Panc1 (cell line): ENCODE measurements at regions not wholly inside any gene's neighbourhood (a gene's known extent, or its start where the extent isn't known, plus 50 kb on each side); places are given as distances from the start of the nearest gene placed in this dataset.

Experiments
- ATAC-seq: fragments of 200-7000 bp; cut with Tn5 transposase; 2 replicates; pipeline ENCODE4 v1.9.1; 2020; ENCODE audit warnings: mild to moderate bottlenecking, moderate library complexity
- BruUV-seq: library from RNA; stranded (reverse); fragments of 400-500 nt; replicated peaks from 2 replicates; lab custom pipeline; 2021; lab: Mats Ljungman, UMichigan
- CTCF ChIA-PET: fragments of 300-600 bp; sonication (Branson Sonifier 250); formaldehyde crosslinking; loops from one replicate; lab custom pipeline; 2022; ENCODE audit warnings: antibody characterized with exemption; lab: Charles Lee
- POLR2A ChIA-PET: fragments of 300-600 bp; sonication (Branson Sonifier 250); formaldehyde crosslinking; loops from one replicate; lab custom pipeline; 2022; ENCODE audit warnings: antibody characterized with exemption; lab: Charles Lee
- DNase-seq: peaks from one replicate; pipeline ENCODE4 v3.0.0-alpha.2; 2010; ENCODE audit warnings: low read depth, low spot score
- H3K27ac ChIP-seq: 2 replicates; pipeline ENCODE4 v1.5.1; 2011; ENCODE audit warnings: mild to moderate bottlenecking, low read length, inconsistent platforms
- H3K27me3 ChIP-seq: fragments of 200-500 bp; sonication (Bioruptor generic); 2 replicates; pipeline ENCODE4 v1.6.0; 2014; ENCODE audit warnings: low read length, inconsistent platforms; ENCODE audit not compliant: control insufficient read depth, insufficient read depth
- H3K36me3 ChIP-seq: fragments of 200-500 bp; sonication (Bioruptor generic); 2 replicates; pipeline ENCODE4 v1.5.1; 2014; ENCODE audit warnings: inconsistent platforms, mild to moderate bottlenecking, low read length, moderate library complexity; ENCODE audit not compliant: control insufficient read depth, insufficient read depth
- H3K4me1 ChIP-seq: 2 replicates; pipeline ENCODE4 v1.5.1; 2011; ENCODE audit warnings: inconsistent platforms, mild to moderate bottlenecking, low read length, moderate library complexity; ENCODE audit not compliant: control insufficient read depth, insufficient read depth
- H3K4me3 ChIP-seq, 2 experiments: 2 replicates each; pipeline ENCODE4 v1.5.1; 2011 to 2012; ENCODE audit warnings: low read depth in 2 of 2, low read length in 2 of 2, mild to moderate bottlenecking in 2 of 2, inconsistent platforms in 1 of 2, moderate library complexity in 1 of 2
- H3K9me3 ChIP-seq: fragments of 200-500 bp; sonication (Bioruptor generic); 2 replicates; pipeline ENCODE4 v1.5.1; 2014; ENCODE audit warnings: low read depth, mild to moderate bottlenecking, inconsistent platforms, low read length, moderate library complexity; ENCODE audit not compliant: control insufficient read depth, insufficient read depth
- CTCF ChIP-seq: fragments of 450-650 bp; IDR thresholded peaks from 2 replicates; pipeline ENCODE4 v1.5.1; 2017; ENCODE audit warnings: mild to moderate bottlenecking
- POLR2AphosphoS5 ChIP-seq: IDR thresholded peaks from 2 replicates; pipeline ENCODE4 v1.6.1; 2012; ENCODE audit warnings: mild to moderate bottlenecking, low read depth, low read length, moderate library complexity
- REST ChIP-seq, 2 experiments: IDR thresholded peaks; 2 replicates each; pipeline ENCODE4 v1.6.1; 2011 to 2012; ENCODE audit warnings: low read depth in 2 of 2, control low read depth in 1 of 2, low read length in 1 of 2, mild to moderate bottlenecking in 1 of 2, moderate library complexity in 1 of 2; ENCODE audit not compliant: insufficient read depth in 1 of 2
- SIN3A ChIP-seq: IDR thresholded peaks from 2 replicates; pipeline ENCODE4 v1.6.1; 2012; ENCODE audit warnings: low read depth, mild to moderate bottlenecking, low read length, moderate library complexity, borderline replicate concordance; ENCODE audit not compliant: insufficient read depth
- TCF7L2 ChIP-seq: IDR thresholded peaks from 2 replicates; pipeline ENCODE4 v1.6.1; 2011; ENCODE audit warnings: mild to moderate bottlenecking, low read depth, low read length, inconsistent platforms
- in situ Hi-C: cut with HindIII; loops from 2 replicates; pipeline ENCODE4 v1.10.0; 2016; ENCODE audit warnings: low sequenced_read_pairs, low pct_unique_long_range_greater_than_20kb
- intact Hi-C: fragments of 100-400 bp; cut with micrococcal nuclease; formaldehyde crosslinking; loops from one replicate; pipeline ENCODE4 v1.10.0; 2022; ENCODE audit not compliant: unreplicated experiment

GRCh38 chr2:44851518-44851917, 90.0 kb upstream of the SIX3 start:
- Histone ChIP-seq H3K27me3 (peaks cover 12% of the 10 kb centered on the region), H3K9me3 (no peaks in the 10 kb centered on the region), H3K4me1 (no peaks in the 10 kb centered on the region), H3K27ac (no peak overlapping the region), H3K36me3 (no peaks in the 10 kb centered on the region), H3K4me3 (no peak overlapping the region)
- no TSS peak for BruUV-seq
- DNase-seq: no peak
- intact Hi-C loops (no loop called here), in situ Hi-C loops (no loop called here)
- ATAC-seq: no peak
- TF ChIP-seq CTCF (no peak), SIN3A (no peak), POLR2AphosphoS5 (no peak), TCF7L2 (no peak), REST (IDR thresholded peaks at IDR 0.05; ENCODE audit: insufficient read depth in 1 of 2, low read depth in 2 of 2, low read length in 1 of 2) (no peak)
- CTCF ChIA-PET: no interaction called here
- POLR2A ChIA-PET: no interaction called here

GRCh38 chr2:44852594-44852993, 88.9 kb upstream of the SIX3 start:
- Histone ChIP-seq H3K4me1 (no peaks in the 10 kb centered on the region), H3K4me3 (no peak overlapping the region), H3K27ac (no peak overlapping the region), H3K9me3 (no peaks in the 10 kb centered on the region), H3K27me3 (peaks cover 12% of the 10 kb centered on the region), H3K36me3 (no peaks in the 10 kb centered on the region)
- DNase-seq: no peak
- ChIA-PET POLR2A (no interaction called here), CTCF (no interaction called here)
- in situ Hi-C loops (no loop called here), intact Hi-C loops (no loop called here)
- no peak for TF ChIP-seq SIN3A
- no peak for TF ChIP-seq CTCF
- no peak for TF ChIP-seq POLR2AphosphoS5
- TF ChIP-seq REST (IDR thresholded peaks at IDR 0.05; ENCODE audit: insufficient read depth in 1 of 2, low read depth in 2 of 2, low read length in 1 of 2): no peak
- no peak for TF ChIP-seq TCF7L2
- no TSS peak for BruUV-seq
- ATAC-seq: no peak
